HepG2 (cell line): ENCODE measurements at regions not wholly inside any gene's neighbourhood (a gene's known extent, or its start where the extent isn't known, plus 50 kb on each side); places are given as distances from the start of the nearest gene placed in this dataset.

Experiments used
- ATAC-seq: fragments of 200-7000 bp; cut with Tn5 transposase; 3 replicates; pipeline ENCODE4 v1.9.1; 2020; ENCODE audit warnings: mild to moderate bottlenecking, moderate library complexity
- BruUV-seq: library from RNA; stranded (reverse); fragments of 400-500 nt; replicated peaks from 2 replicates; lab custom pipeline; 2021; lab: Mats Ljungman, UMichigan
- CTCF ChIA-PET: fragments of 300-600 bp; formaldehyde crosslinking; extraction: SDS; loops from one replicate; lab custom pipeline; 2021; ENCODE audit warnings: low total read pairs, inconsistent platforms, low intra/inter-chr PET ratio; lab: Yijun Ruan, JAX
- POLR2A ChIA-PET: fragments of 350-600 bp; sonication (Branson Sonifier 250); formaldehyde crosslinking; loops from one replicate; lab custom pipeline; 2020; ENCODE audit warnings: antibody characterized with exemption, inconsistent platforms; lab: Yijun Ruan, JAX
- DNase-seq: peaks from one replicate; pipeline ENCODE4 v3.0.0-alpha.2; 2015; ENCODE audit warnings: low spot score
- FAIRE-seq: peaks from 3 replicates; lab custom pipeline; 2011; peaks lifted over from hg19 to GRCh38; lab: Jason Lieb, UNC
- H2AFZ ChIP-seq: one replicate; pipeline ENCODE4 v1.6.1; 2011; ENCODE audit warnings: low read length, inconsistent platforms
- H3K27ac ChIP-seq: fragments of 300-600 bp; 3 replicates; pipeline ENCODE4 v1.8.0; 2011; ENCODE audit warnings: mixed run types, mild to moderate bottlenecking, mixed read lengths, low read length, inconsistent platforms; ENCODE audit not compliant: insufficient read depth; ENCODE audit errors: extremely low read length
- H3K27me3 ChIP-seq, 2 experiments: fragments of 200-600 bp in 1 of 2; 2 replicates in 1 of 2; 3 replicates in 1 of 2; pipeline versions ENCODE4 v1.6.0 to v1.8.0; 2011; ENCODE audit warnings: low read length in 2 of 2, mild to moderate bottlenecking in 2 of 2, moderate library complexity in 2 of 2, inconsistent platforms in 1 of 2; ENCODE audit not compliant: insufficient read depth in 2 of 2, control insufficient read depth in 1 of 2
- H3K36me3 ChIP-seq, 2 experiments: fragments of 200-600 bp in 1 of 2; replicated peaks in 1 of 2; 2 replicates in 1 of 2; 3 replicates in 1 of 2; pipeline versions ENCODE4 v1.5.1 to v1.8.0; 2011; ENCODE audit warnings: low read length in 2 of 2, inconsistent platforms in 1 of 2; ENCODE audit not compliant: insufficient read depth in 2 of 2, control insufficient read depth in 1 of 2
- H3K4me1 ChIP-seq: 2 replicates; pipeline ENCODE4 v1.5.1; 2012; ENCODE audit warnings: low read length, inconsistent platforms; ENCODE audit not compliant: insufficient read depth
- H3K4me2 ChIP-seq: 2 replicates; pipeline ENCODE4 v1.6.0; 2011; ENCODE audit warnings: low read depth, low read length, inconsistent platforms
- H3K4me3 ChIP-seq, 3 experiments: fragments of 200-600 bp in 1 of 3; sonication (generic), shearing (Covaris generic) in 1 of 3; replicated peaks in 1 of 3; 2 replicates each; pipeline ENCODE4 v1.5.1; 2011 to 2016; ENCODE audit warnings: low read length in 3 of 3, inconsistent platforms in 2 of 3, low read depth in 2 of 3, mild to moderate bottlenecking in 2 of 3, control low read depth in 1 of 3, mixed read lengths in 1 of 3; ENCODE audit not compliant: insufficient read depth in 1 of 3
- H3K79me2 ChIP-seq: one replicate; pipeline ENCODE4 v1.6.1; 2011; ENCODE audit warnings: low read length, inconsistent platforms; ENCODE audit not compliant: insufficient read depth
- H3K9ac ChIP-seq: 2 replicates; pipeline ENCODE4 v1.6.0; 2011; ENCODE audit warnings: mild to moderate bottlenecking, low read depth, low read length, inconsistent platforms; ENCODE audit not compliant: insufficient read depth
- H3K9me3 ChIP-seq: 2 replicates; pipeline ENCODE4 v1.5.1; 2012; ENCODE audit warnings: mild to moderate bottlenecking, low read length
- H4K20me1 ChIP-seq: 2 replicates; pipeline ENCODE4 v1.6.0; 2011; ENCODE audit warnings: inconsistent platforms, mild to moderate bottlenecking, low read length, moderate library complexity; ENCODE audit not compliant: insufficient read depth
- BRD4 ChIP-seq: sonication (generic); formaldehyde crosslinking; IDR thresholded peaks from 2 replicates; pipeline ENCODE4 v1.4.0; 2020; ENCODE audit warnings: missing genetic modification reagents
- CCAR2 ChIP-seq: fragments of 200-400 bp; formaldehyde crosslinking; optimal IDR thresholded peaks from 2 replicates; pipeline ENCODE3; 2018; ENCODE audit warnings: low read depth, mild to moderate bottlenecking, low read length, moderate library complexity
- CREB3 ChIP-seq: sonication (generic); formaldehyde crosslinking; IDR thresholded peaks from 2 replicates; pipeline ENCODE4 v1.5.0; 2020; ENCODE audit warnings: missing genetic modification reagents
- E2F5 ChIP-seq: sonication (generic); formaldehyde crosslinking; conservative IDR thresholded peaks from 2 replicates; pipeline ENCODE4 v1.4.0; 2020; ENCODE audit warnings: missing genetic modification reagents
- HDAC1 ChIP-seq: sonication (generic); formaldehyde crosslinking; IDR thresholded peaks from 2 replicates; pipeline ENCODE4 v1.5.1; 2020; ENCODE audit warnings: mild to moderate bottlenecking, missing genetic modification reagents
- HNF4A ChIP-seq: sonication (generic); formaldehyde crosslinking; IDR thresholded peaks from 2 replicates; pipeline ENCODE4 v1.4.0; 2020; ENCODE audit warnings: missing genetic modification reagents
- HNRNPH1 ChIP-seq: fragments of 200-400 bp; formaldehyde crosslinking; optimal IDR thresholded peaks from 2 replicates; pipeline ENCODE3; 2017; ENCODE audit warnings: mild to moderate bottlenecking, low read depth, low read length
- JUN ChIP-seq: sonication (generic); formaldehyde crosslinking; IDR thresholded peaks from 2 replicates; pipeline ENCODE4 v1.4.0; 2020; ENCODE audit warnings: mild to moderate bottlenecking, missing genetic modification reagents
- NR2C2 ChIP-seq: sonication (generic); formaldehyde crosslinking; IDR thresholded peaks from 2 replicates; pipeline ENCODE4 v1.4.0; 2020; ENCODE audit warnings: missing genetic modification reagents, mild to moderate bottlenecking, moderate library complexity, borderline replicate concordance
- PRPF4 ChIP-seq: fragments of 200-400 bp; formaldehyde crosslinking; IDR thresholded peaks from 2 replicates; pipeline ENCODE4 v1.6.1; 2016; ENCODE audit warnings: low read length, low read depth; ENCODE audit not compliant: poor library complexity, severe bottlenecking
- RARG ChIP-seq: sonication (generic); formaldehyde crosslinking; IDR thresholded peaks from 2 replicates; pipeline ENCODE4 v1.4.0; 2020; ENCODE audit warnings: low read depth, mild to moderate bottlenecking, missing genetic modification reagents
- ZNF205 ChIP-seq: IDR thresholded peaks from 2 replicates; pipeline ENCODE4 v1.6.1; 2018; ENCODE audit warnings: missing biosample characterization, missing genetic modification reagents
- ZNF460 ChIP-seq: sonication (generic); formaldehyde crosslinking; IDR thresholded peaks from 2 replicates; pipeline ENCODE4 v1.5.1; 2020; ENCODE audit warnings: missing genetic modification reagents, mild to moderate bottlenecking, borderline replicate concordance
- ZNF569 ChIP-seq: sonication (generic); formaldehyde crosslinking; IDR thresholded peaks from 2 replicates; pipeline ENCODE4 v1.5.0; 2020; ENCODE audit warnings: mild to moderate bottlenecking, missing genetic modification reagents, moderate library complexity, borderline replicate concordance
- ZNF629 ChIP-seq: sonication (generic); formaldehyde crosslinking; conservative IDR thresholded peaks from 2 replicates; pipeline ENCODE4 v1.5.0; 2020; ENCODE audit warnings: missing genetic modification reagents
- WGBS: methylation state at CpG from one replicate; pipeline ENCODE4 v1.1.6; 2017; ENCODE audit warnings: low lambda C conversion rate; 5-methylcytosine and 5-hydroxymethylcytosine counted together
- in situ Hi-C: cut with HindIII; loops from 2 replicates; pipeline ENCODE4 v1.10.0; 2017; ENCODE audit warnings: low pct_unique_long_range_greater_than_20kb; ENCODE audit not compliant: extremely low pct_ligation_motif_present
- intact Hi-C: fragments of 100-400 bp; cut with micrococcal nuclease; formaldehyde crosslinking; loops from one replicate; pipeline ENCODE4 v1.10.0; 2022; ENCODE audit not compliant: unreplicated experiment

DNA sequence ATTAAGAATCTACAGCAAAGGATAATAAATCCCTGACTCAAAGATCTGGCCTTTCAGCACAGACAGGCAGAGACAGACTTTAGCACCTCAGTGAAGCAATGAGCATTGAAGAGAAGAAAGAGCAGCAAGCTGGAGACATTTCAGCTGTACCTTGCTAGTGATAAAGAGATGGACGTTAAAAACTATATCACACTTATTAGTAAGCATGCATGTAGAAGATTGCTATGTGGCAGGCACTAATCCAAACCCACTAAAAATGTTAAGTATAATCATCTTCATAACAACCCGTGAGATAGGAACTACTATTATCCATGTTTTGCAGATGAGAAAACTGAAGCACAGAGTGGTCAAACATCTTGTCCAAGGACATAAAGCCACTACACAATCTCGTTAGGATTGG lies 1538.3 kb upstream of the FLRT2 start:
- H3K79me2 ChIP-seq, result no peaks in the 10 kb centered on the region
- intact Hi-C loops, result no loop called here
- H3K27me3 ChIP-seq, result no peaks in the 10 kb centered on the region
- peaks cover 81% of the 10 kb centered on the region for H3K9me3 ChIP-seq
- H3K9ac ChIP-seq, result no peak overlapping the region
- no peaks in the 10 kb centered on the region for H3K4me1 ChIP-seq
- ChIA-PET CTCF (no interaction called here), POLR2A (no interaction called here)
- 27% methylated on average over 3 of the region's 3 CpGs for WGBS
- no peak overlapping the region for H3K4me2 ChIP-seq
- H2AFZ ChIP-seq, result no peak overlapping the region
- no peak for ATAC-seq
- no peak for FAIRE-seq
- TF ChIP-seq NR2C2 (no peak), HNRNPH1 (no peak), E2F5 (no peak), RARG (CRISPR knock-in tag) (no peak)
- H4K20me1 ChIP-seq, result no peaks in the 10 kb centered on the region
- H3K4me3 ChIP-seq, result no peak overlapping the region
- in situ Hi-C loops, result no loop called here
- no peak overlapping the region for H3K27ac ChIP-seq
- no peaks in the 10 kb centered on the region for H3K36me3 ChIP-seq
- no peak for DNase-seq
- no TSS peak for BruUV-seq

GRCh38 chr14:83992857-83993256 lies 1537.1 kb upstream of the FLRT2 start:
- FAIRE-seq, result no peak
- Histone ChIP-seq H3K79me2 (no peaks in the 10 kb centered on the region), H3K27ac (no peak overlapping the region), H3K9ac (no peak overlapping the region), H3K4me3 (no peak overlapping the region), H3K27me3 (no peaks in the 10 kb centered on the region), H3K4me1 (no peaks in the 10 kb centered on the region), H3K4me2 (no peak overlapping the region), H3K36me3 (no peaks in the 10 kb centered on the region), H3K9me3 (peaks cover 83% of the 10 kb centered on the region), H2AFZ (no peak overlapping the region), H4K20me1 (no peaks in the 10 kb centered on the region)
- no peak for ATAC-seq
- ChIA-PET POLR2A (no interaction called here), CTCF (no interaction called here)
- in situ Hi-C loops (no loop called here), intact Hi-C loops (no loop called here)
- DNase-seq, result no peak
- BruUV-seq, result no TSS peak
- 3% methylated on average over 3 of the region's 3 CpGs for WGBS
- TF ChIP-seq JUN (CRISPR knock-in tag) (no peak), PRPF4 (no peak), ZNF629 (CRISPR knock-in tag) (no peak), ZNF205 (CRISPR knock-in tag) (no peak), ZNF569 (CRISPR knock-in tag) (no peak), CREB3 (CRISPR knock-in tag) (no peak), BRD4 (no peak), HDAC1 (no peak), ZNF460 (CRISPR knock-in tag) (no peak), HNF4A (CRISPR knock-in tag) (no peak), CCAR2 (no peak)
